PFSK-1 (cell line): ENCODE measurements at regions not wholly inside any gene's neighbourhood (a gene's known extent, or its start where the extent isn't known, plus 50 kb on each side); places are given as distances from the start of the nearest gene placed in this dataset.
A peak's percentile ranks its signal among the peaks of the same experiment; 100 is the strongest.

Experiments used
- FOXP2 ChIP-seq: optimal IDR thresholded peaks from 2 replicates; pipeline ENCODE3; 2011; ENCODE audit warnings: borderline replicate concordance, control low read depth, inconsistent platforms; ENCODE audit not compliant: insufficient read depth; ENCODE audit errors: extremely low read length, extremely low read depth
- POLR2AphosphoS5 ChIP-seq: IDR thresholded peaks from 2 replicates; pipeline ENCODE4 v1.6.1; 2012; ENCODE audit warnings: low read depth, mild to moderate bottlenecking, control low read depth, low read length, moderate library complexity
- SIN3A ChIP-seq: IDR thresholded peaks from 2 replicates; pipeline ENCODE4 v1.6.1; 2012; ENCODE audit warnings: mild to moderate bottlenecking, low read length, moderate library complexity, borderline replicate concordance; ENCODE audit not compliant: insufficient read depth
- TAF1 ChIP-seq: IDR thresholded peaks from 2 replicates; pipeline ENCODE4 v1.6.1; 2012; ENCODE audit warnings: low read length, control low read depth, borderline replicate concordance; ENCODE audit not compliant: insufficient read depth
- TF ChIP-seq, protein P1 (sequence below), 2 experiments: IDR thresholded peaks; 2 replicates each; pipeline versions ENCODE4 v1.6.1 to v1.8.0; 2011 to 2012; ENCODE audit warnings: low read depth in 2 of 2, low read length in 2 of 2, control low read depth in 1 of 2, inconsistent platforms in 1 of 2, mild to moderate bottlenecking in 1 of 2, moderate library complexity in 1 of 2; ENCODE audit not compliant: insufficient read depth in 1 of 2

DNA sequence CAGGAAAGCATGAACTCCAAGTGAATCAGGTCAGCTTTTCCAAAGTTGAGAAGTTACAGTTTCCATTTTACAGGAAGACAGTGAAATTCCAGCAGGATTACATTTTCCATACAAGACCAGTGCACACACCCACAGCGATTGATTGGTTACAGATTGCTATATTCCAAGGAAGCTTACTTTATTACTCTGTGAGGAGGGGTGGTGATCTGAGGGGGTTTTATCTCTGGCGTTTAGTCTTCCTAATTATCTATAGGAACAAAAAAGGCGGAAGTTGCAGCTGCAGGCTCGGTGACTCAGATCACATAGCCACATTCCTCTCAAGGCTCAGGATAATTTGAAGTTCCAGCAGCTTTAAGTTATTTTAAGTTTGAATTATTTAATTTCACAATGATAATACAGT, 450.4 kb upstream of the NMUR2 start:
- TF ChIP-seq TAF1: no peak
- TF ChIP-seq SIN3A: no peak
- TF ChIP-seq, protein P1, sequence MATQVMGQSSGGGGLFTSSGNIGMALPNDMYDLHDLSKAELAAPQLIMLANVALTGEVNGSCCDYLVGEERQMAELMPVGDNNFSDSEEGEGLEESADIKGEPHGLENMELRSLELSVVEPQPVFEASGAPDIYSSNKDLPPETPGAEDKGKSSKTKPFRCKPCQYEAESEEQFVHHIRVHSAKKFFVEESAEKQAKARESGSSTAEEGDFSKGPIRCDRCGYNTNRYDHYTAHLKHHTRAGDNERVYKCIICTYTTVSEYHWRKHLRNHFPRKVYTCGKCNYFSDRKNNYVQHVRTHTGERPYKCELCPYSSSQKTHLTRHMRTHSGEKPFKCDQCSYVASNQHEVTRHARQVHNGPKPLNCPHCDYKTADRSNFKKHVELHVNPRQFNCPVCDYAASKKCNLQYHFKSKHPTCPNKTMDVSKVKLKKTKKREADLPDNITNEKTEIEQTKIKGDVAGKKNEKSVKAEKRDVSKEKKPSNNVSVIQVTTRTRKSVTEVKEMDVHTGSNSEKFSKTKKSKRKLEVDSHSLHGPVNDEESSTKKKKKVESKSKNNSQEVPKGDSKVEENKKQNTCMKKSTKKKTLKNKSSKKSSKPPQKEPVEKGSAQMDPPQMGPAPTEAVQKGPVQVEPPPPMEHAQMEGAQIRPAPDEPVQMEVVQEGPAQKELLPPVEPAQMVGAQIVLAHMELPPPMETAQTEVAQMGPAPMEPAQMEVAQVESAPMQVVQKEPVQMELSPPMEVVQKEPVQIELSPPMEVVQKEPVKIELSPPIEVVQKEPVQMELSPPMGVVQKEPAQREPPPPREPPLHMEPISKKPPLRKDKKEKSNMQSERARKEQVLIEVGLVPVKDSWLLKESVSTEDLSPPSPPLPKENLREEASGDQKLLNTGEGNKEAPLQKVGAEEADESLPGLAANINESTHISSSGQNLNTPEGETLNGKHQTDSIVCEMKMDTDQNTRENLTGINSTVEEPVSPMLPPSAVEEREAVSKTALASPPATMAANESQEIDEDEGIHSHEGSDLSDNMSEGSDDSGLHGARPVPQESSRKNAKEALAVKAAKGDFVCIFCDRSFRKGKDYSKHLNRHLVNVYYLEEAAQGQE (IDR thresholded peaks at IDR 0.05; ENCODE audit: insufficient read depth in 1 of 2, low read depth in 2 of 2, low read length in 2 of 2): no peak
- no peak for TF ChIP-seq POLR2AphosphoS5
- no peak for TF ChIP-seq FOXP2

DNA sequence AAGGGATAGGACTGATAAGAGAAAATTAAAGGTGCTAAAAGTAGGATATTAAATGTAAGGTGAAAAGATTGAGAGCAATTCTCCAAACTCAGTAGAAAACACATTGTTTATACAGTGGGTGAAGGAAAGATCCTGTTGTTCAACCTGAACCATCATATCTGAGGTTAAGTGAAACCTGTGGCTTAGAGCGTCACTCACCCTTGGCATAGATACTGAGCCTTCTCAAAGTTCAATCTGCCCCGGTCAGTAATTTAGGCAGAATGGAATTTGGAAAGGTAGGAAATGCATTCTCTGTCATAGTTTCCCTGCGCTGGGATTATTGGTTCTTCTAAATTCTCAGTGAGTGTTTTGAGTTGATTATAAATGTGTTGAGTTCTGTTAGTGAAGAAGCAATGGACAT, 456.2 kb upstream of the NMUR2 start:
- TF ChIP-seq TAF1 (no peak), SIN3A (no peak), FOXP2 (no peak), POLR2AphosphoS5 (no peak)
- TF ChIP-seq, protein P1 (IDR thresholded peaks at IDR 0.05; ENCODE audit: insufficient read depth in 1 of 2, low read depth in 2 of 2, low read length in 2 of 2): no peak

DNA sequence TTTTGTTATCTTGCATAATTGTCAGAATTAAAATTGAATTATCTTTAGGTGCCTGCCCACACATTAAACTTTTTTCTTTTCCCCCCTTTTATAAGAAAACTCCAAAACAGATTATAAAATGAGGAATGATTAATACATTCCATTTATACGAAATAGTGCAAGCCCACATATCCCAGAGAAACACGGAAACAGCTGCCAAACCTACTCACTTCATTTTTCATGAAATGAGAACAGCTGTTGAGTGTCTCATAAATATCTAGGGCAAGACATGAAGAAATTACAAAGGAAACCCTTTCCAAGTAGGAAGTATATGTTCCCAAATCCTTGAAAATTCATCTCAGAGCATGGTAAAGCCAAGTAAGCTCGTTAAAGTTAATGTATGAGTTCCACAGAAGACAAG, 459.4 kb upstream of the NMUR2 start:
- TF ChIP-seq POLR2AphosphoS5: no peak

DNA sequence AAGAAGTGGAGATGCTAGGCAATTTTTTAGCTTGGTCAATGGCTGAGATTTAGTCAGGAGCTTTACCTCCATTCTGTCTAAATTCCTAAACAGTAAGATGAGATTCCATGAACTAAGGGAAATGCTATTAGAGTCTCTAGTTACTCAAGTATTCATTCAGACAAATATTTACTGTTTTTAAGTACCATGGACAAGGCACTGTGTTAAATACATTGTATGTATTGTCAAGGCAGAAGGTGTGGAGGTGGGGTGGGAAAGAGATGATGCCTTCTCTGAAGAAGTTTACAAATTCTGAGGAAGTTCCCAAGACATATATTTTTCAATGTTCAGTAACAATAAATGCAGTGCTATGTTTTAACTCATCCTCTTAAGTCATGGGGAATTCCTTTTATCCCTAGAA, 459.9 kb upstream of the NMUR2 start:
- TF ChIP-seq, protein P1 (IDR thresholded peaks at IDR 0.05; ENCODE audit: insufficient read depth in 1 of 2, low read depth in 2 of 2, low read length in 2 of 2): peak in 1 of 2 experiments; percentile 71; a peak in 2 of 4 replicates
- TF ChIP-seq FOXP2: no peak

DNA sequence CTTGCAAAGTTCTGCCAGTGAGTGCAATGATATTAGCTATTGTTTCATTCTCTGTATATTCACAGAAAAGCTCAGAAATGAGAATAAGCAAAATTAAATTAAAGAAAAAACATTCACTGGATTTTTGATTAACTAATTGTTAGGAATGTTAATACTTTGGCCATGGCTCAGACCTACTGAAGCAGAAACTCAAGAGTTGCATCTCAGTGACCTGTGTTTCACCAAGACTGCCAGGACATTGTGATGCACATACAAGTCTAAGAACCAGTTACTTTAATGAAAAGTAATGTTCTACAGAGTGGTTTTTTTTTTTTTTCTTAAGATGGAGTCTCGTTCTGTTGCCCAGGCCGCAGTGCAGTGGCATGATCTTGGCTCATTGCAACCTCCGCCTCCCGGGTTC, 464.9 kb upstream of the NMUR2 start:
- TF ChIP-seq SIN3A (no peak), POLR2AphosphoS5 (no peak), TAF1 (no peak), FOXP2 (no peak)
- TF ChIP-seq, protein P1 (IDR thresholded peaks at IDR 0.05; ENCODE audit: insufficient read depth in 1 of 2, low read depth in 2 of 2, low read length in 2 of 2): no peak

DNA sequence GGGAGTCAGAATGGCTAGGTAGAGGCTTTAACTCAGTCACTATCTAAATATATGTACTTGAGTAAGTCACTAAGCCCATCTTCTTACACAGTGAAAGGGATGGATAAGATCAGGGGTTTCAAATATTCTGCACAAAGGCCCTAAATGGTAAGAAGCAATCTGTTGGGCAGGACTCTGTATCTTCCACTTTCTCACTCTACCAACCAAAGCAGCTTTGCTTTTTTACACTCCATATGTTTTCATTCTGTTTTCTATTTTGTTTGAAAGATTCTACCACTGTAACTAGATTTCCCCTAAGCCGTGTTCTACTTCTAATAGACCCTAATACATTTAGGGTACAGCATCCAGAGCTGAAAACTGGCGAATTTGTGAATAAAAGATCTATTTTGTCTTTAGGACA, 477.5 kb upstream of the NMUR2 start:
- TF ChIP-seq SIN3A: no peak
- TF ChIP-seq FOXP2: no peak
- TF ChIP-seq POLR2AphosphoS5: no peak
- TF ChIP-seq, protein P1 (IDR thresholded peaks at IDR 0.05; ENCODE audit: insufficient read depth in 1 of 2, low read depth in 2 of 2, low read length in 2 of 2): no peak
- no peak for TF ChIP-seq TAF1
